ENCODE measurements at regions not wholly inside any gene's neighbourhood (a gene's known extent, or its start where the extent isn't known, plus 50 kb on each side); places are given as distances from the start of the nearest gene placed in this dataset.
"Not testable (repeated sequence)": the region's sequence is repeated elsewhere in the genome, so short reads cannot be mapped to it uniquely, and the experiment has no call there.

- not testable (repeated sequence) for H2BK120ac ChIP-seq (ENCODE audit: low read depth, low read length); H3K36me3 ChIP-seq (ENCODE audit: control insufficient read depth in 1 of 2, insufficient read depth in 2 of 2, low read depth in 1 of 2, low read length in 2 of 2); H3K14ac ChIP-seq (ENCODE audit: low read length in 2 of 2); H2BK12ac ChIP-seq (ENCODE audit: low read length in 2 of 2); H3K27ac ChIP-seq (ENCODE audit: low read length, poor library complexity, severe bottlenecking); H3K9ac ChIP-seq (ENCODE audit: low read length); H2AK5ac ChIP-seq (ENCODE audit: low read length, severe bottlenecking); H4K91ac ChIP-seq (ENCODE audit: low read length); H2AFZ ChIP-seq (ENCODE audit: low read depth, low read length); H4K8ac ChIP-seq (ENCODE audit: low read length); H3K23ac ChIP-seq (ENCODE audit: low read length in 2 of 2); H3K4me3 ChIP-seq (ENCODE audit: insufficient read depth in 1 of 2, low read depth in 1 of 2, low read length in 2 of 2); H3K18ac ChIP-seq (ENCODE audit: low read depth in 1 of 2, low read length in 2 of 2); H2BK15ac ChIP-seq (ENCODE audit: low read depth, poor library complexity, severe bottlenecking); H2BK5ac ChIP-seq (ENCODE audit: low read depth, low read length, poor library complexity, severe bottlenecking); H3K9me3 ChIP-seq (ENCODE audit: control insufficient read depth, low read length); H3K4ac ChIP-seq (ENCODE audit: low read depth in 1 of 2, low read length in 2 of 2); DNase-seq; H3K79me1 ChIP-seq (replicated peaks; ENCODE audit: low read length, poor library complexity, severe bottlenecking); H3K4me2 ChIP-seq (ENCODE audit: low read length, poor library complexity, severe bottlenecking)
- 20% methylated on average over 1 of the region's 3 CpGs for WGBS
- peaks cover 0 to 36% of the 10 kb centered on the region in 2 experiments for H3K27me3 ChIP-seq (ENCODE audit: control insufficient read depth in 1 of 2, insufficient read depth in 1 of 2, low read length in 2 of 2)
- peaks cover 11% of the 10 kb centered on the region for H3K4me1 ChIP-seq (ENCODE audit: control insufficient read depth, insufficient read depth, low read depth, low read length)
Measured at GRCh38 chr13:24981181-24981803, 114.6 kb upstream of the PABPC3 start.

GRCh38 chr13:24982333-24982999, 113.5 kb upstream of the PABPC3 start:
- H3K9me3 ChIP-seq (ENCODE audit: control insufficient read depth, low read length): no peaks in the 10 kb centered on the region
- H2BK5ac ChIP-seq (ENCODE audit: low read depth, low read length, poor library complexity, severe bottlenecking): no peak overlapping the region
- H3K23ac ChIP-seq (ENCODE audit: low read length in 2 of 2): no peak overlapping the region
- H4K8ac ChIP-seq (ENCODE audit: low read length): no peak overlapping the region
- H2BK120ac ChIP-seq (ENCODE audit: low read depth, low read length): no peak overlapping the region
- no peak overlapping the region for H3K18ac ChIP-seq (ENCODE audit: low read depth in 1 of 2, low read length in 2 of 2)
- H3K9ac ChIP-seq (ENCODE audit: low read length): no peak overlapping the region
- no peak overlapping the region for H3K27ac ChIP-seq (ENCODE audit: low read length, poor library complexity, severe bottlenecking)
- H3K27me3 ChIP-seq (ENCODE audit: control insufficient read depth in 1 of 2, insufficient read depth in 1 of 2, low read length in 2 of 2): peaks cover 6 to 48% of the 10 kb centered on the region in 2 experiments
- no peak overlapping the region for H2AFZ ChIP-seq (ENCODE audit: low read depth, low read length)
- peaks cover 11% of the 10 kb centered on the region for H3K4me1 ChIP-seq (ENCODE audit: control insufficient read depth, insufficient read depth, low read depth, low read length)
- no peak overlapping the region for H3K4me2 ChIP-seq (ENCODE audit: low read length, poor library complexity, severe bottlenecking)
- H3K14ac ChIP-seq (ENCODE audit: low read length in 2 of 2): no peak overlapping the region
- H3K4ac ChIP-seq (ENCODE audit: low read depth in 1 of 2, low read length in 2 of 2): no peak overlapping the region
- no peak for DNase-seq
- no peak overlapping the region for H4K91ac ChIP-seq (ENCODE audit: low read length)
- no peaks in the 10 kb centered on the region for H3K79me1 ChIP-seq (replicated peaks; ENCODE audit: low read length, poor library complexity, severe bottlenecking)
- no peak overlapping the region for H2BK15ac ChIP-seq (ENCODE audit: low read depth, poor library complexity, severe bottlenecking)
- H3K36me3 ChIP-seq (ENCODE audit: control insufficient read depth in 1 of 2, insufficient read depth in 2 of 2, low read depth in 1 of 2, low read length in 2 of 2): no peaks in the 10 kb centered on the region
- H3K4me3 ChIP-seq (ENCODE audit: insufficient read depth in 1 of 2, low read depth in 1 of 2, low read length in 2 of 2): no peak overlapping the region
- H2BK12ac ChIP-seq (ENCODE audit: low read length in 2 of 2): no peak overlapping the region
- 84% methylated on average over 11 of the region's 11 CpGs for WGBS
- H2AK5ac ChIP-seq (ENCODE audit: low read length, severe bottlenecking): no peak overlapping the region

DNA sequence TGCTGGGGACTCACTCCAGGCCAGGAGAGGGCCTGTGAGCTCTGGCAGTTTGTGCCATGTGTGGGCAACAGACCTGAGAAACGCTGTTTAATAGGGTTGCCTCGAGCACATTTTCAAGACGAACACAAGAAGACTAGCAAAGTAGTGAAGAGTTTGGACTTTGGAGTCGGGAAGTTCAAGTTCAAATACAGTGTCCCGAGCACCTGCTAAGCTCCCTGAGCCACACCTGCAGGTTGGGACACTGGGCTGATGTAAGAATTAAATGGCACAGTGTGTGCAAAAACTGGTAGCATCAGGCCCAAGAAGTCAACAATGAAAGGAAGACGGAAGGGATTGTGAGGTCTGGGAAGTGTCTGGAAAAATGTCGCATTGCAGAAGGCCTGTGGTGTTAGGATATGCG, 112.8 kb upstream of the PABPC3 start:
- no peak overlapping the region for H4K8ac ChIP-seq (ENCODE audit: low read length)
- H3K4ac ChIP-seq (ENCODE audit: low read depth in 1 of 2, low read length in 2 of 2): no peak overlapping the region
- 91% methylated on average over 8 of the region's 8 CpGs for WGBS
- no peak overlapping the region for H3K4me2 ChIP-seq (ENCODE audit: low read length, poor library complexity, severe bottlenecking)
- no peak overlapping the region for H2BK15ac ChIP-seq (ENCODE audit: low read depth, poor library complexity, severe bottlenecking)
- no peak overlapping the region for H3K18ac ChIP-seq (ENCODE audit: low read depth in 1 of 2, low read length in 2 of 2)
- no peak overlapping the region for H3K4me3 ChIP-seq (ENCODE audit: insufficient read depth in 1 of 2, low read depth in 1 of 2, low read length in 2 of 2)
- no peaks in the 10 kb centered on the region for H3K36me3 ChIP-seq (ENCODE audit: control insufficient read depth in 1 of 2, insufficient read depth in 2 of 2, low read depth in 1 of 2, low read length in 2 of 2)
- H3K23ac ChIP-seq (ENCODE audit: low read length in 2 of 2): no peak overlapping the region
- no peak overlapping the region for H2AK5ac ChIP-seq (ENCODE audit: low read length, severe bottlenecking)
- H3K9me3 ChIP-seq (ENCODE audit: control insufficient read depth, low read length): no peaks in the 10 kb centered on the region
- H3K79me1 ChIP-seq (replicated peaks; ENCODE audit: low read length, poor library complexity, severe bottlenecking): no peaks in the 10 kb centered on the region
- H3K14ac ChIP-seq (ENCODE audit: low read length in 2 of 2): no peak overlapping the region
- no peak overlapping the region for H3K27ac ChIP-seq (ENCODE audit: low read length, poor library complexity, severe bottlenecking)
- no peak for DNase-seq
- H4K91ac ChIP-seq (ENCODE audit: low read length): no peak overlapping the region
- peaks cover 11% of the 10 kb centered on the region for H3K4me1 ChIP-seq (ENCODE audit: control insufficient read depth, insufficient read depth, low read depth, low read length)
- no peak overlapping the region for H2BK120ac ChIP-seq (ENCODE audit: low read depth, low read length)
- H2AFZ ChIP-seq (ENCODE audit: low read depth, low read length): no peak overlapping the region
- no peak overlapping the region for H2BK5ac ChIP-seq (ENCODE audit: low read depth, low read length, poor library complexity, severe bottlenecking)
- H3K27me3 ChIP-seq (ENCODE audit: control insufficient read depth in 1 of 2, insufficient read depth in 1 of 2, low read length in 2 of 2): peaks cover 8 to 50% of the 10 kb centered on the region in 2 experiments
- no peak overlapping the region for H3K9ac ChIP-seq (ENCODE audit: low read length)
- H2BK12ac ChIP-seq (ENCODE audit: low read length in 2 of 2): no peak overlapping the region

DNA sequence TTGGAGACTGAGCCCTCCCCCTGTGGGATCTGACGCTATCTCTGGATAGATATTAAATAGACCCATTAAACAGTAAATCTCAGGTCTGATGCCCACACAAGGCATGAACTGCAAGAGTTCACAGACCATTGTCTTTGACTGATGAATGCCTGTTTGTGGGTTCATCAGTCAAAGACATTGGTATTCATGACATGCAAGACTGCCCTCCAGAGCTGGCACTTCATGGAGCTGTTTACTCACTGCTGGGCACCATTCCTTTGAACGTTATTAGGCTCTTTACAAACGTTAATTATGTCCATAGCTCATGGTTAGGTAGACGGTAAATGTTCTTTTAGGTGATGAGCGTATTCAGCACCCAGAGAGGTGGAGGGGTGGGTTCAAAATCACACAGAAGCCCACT, 111.8 kb upstream of the PABPC3 start:
- no peaks in the 10 kb centered on the region for H3K79me1 ChIP-seq (replicated peaks; ENCODE audit: low read length, poor library complexity, severe bottlenecking)
- no peak overlapping the region for H3K4ac ChIP-seq (ENCODE audit: low read depth in 1 of 2, low read length in 2 of 2)
- no peak overlapping the region for H4K91ac ChIP-seq (ENCODE audit: low read length)
- H2BK12ac ChIP-seq (ENCODE audit: low read length in 2 of 2): no peak overlapping the region
- no peak overlapping the region for H2BK120ac ChIP-seq (ENCODE audit: low read depth, low read length)
- no peak overlapping the region for H2AFZ ChIP-seq (ENCODE audit: low read depth, low read length)
- no peak overlapping the region for H3K18ac ChIP-seq (ENCODE audit: low read depth in 1 of 2, low read length in 2 of 2)
- H4K8ac ChIP-seq (ENCODE audit: low read length): no peak overlapping the region
- H2AK5ac ChIP-seq (ENCODE audit: low read length, severe bottlenecking): no peak overlapping the region
- no peak overlapping the region for H3K14ac ChIP-seq (ENCODE audit: low read length in 2 of 2)
- WGBS: 78% methylated on average over 5 of the region's 5 CpGs
- DNase-seq: no peak
- no peaks in the 10 kb centered on the region for H3K36me3 ChIP-seq (ENCODE audit: control insufficient read depth in 1 of 2, insufficient read depth in 2 of 2, low read depth in 1 of 2, low read length in 2 of 2)
- no peak overlapping the region for H3K4me3 ChIP-seq (ENCODE audit: insufficient read depth in 1 of 2, low read depth in 1 of 2, low read length in 2 of 2)
- no peaks in the 10 kb centered on the region for H3K9me3 ChIP-seq (ENCODE audit: control insufficient read depth, low read length)
- peaks cover 11% of the 10 kb centered on the region for H3K4me1 ChIP-seq (ENCODE audit: control insufficient read depth, insufficient read depth, low read depth, low read length)
- no peak overlapping the region for H2BK5ac ChIP-seq (ENCODE audit: low read depth, low read length, poor library complexity, severe bottlenecking)
- H3K23ac ChIP-seq (ENCODE audit: low read length in 2 of 2): no peak overlapping the region
- H2BK15ac ChIP-seq (ENCODE audit: low read depth, poor library complexity, severe bottlenecking): no peak overlapping the region
- H3K9ac ChIP-seq (ENCODE audit: low read length): no peak overlapping the region
- H3K27me3 ChIP-seq (ENCODE audit: control insufficient read depth in 1 of 2, insufficient read depth in 1 of 2, low read length in 2 of 2): peaks cover 8 to 50% of the 10 kb centered on the region in 2 experiments
- no peak overlapping the region for H3K4me2 ChIP-seq (ENCODE audit: low read length, poor library complexity, severe bottlenecking)
- H3K27ac ChIP-seq (ENCODE audit: low read length, poor library complexity, severe bottlenecking): no peak overlapping the region
